HG03520 (cell line): ENCODE measurements at regions not wholly inside any gene's neighbourhood (a gene's known extent, or its start where the extent isn't known, plus 50 kb on each side); places are given as distances from the start of the nearest gene placed in this dataset.
"Not testable (repeated sequence)": the region's sequence is repeated elsewhere in the genome, so short reads cannot be mapped to it uniquely, and the experiment has no call there.

ENCODE experiments used
- ATAC-seq: cut with Tn5 transposase; IDR thresholded peaks from one replicate; pipeline ENCODE4 v1.9.1; 2021; ENCODE audit warnings: mild to moderate bottlenecking, moderate library complexity; ENCODE audit not compliant: unreplicated experiment

GRCh38 chr18:30713299-30713698 is 329.2 kb downstream of the DSC3 start:
- ATAC-seq = no peak

GRCh38 chr18:30712383-30712782 is 330.2 kb downstream of the DSC3 start:
- no peak for ATAC-seq

DNA sequence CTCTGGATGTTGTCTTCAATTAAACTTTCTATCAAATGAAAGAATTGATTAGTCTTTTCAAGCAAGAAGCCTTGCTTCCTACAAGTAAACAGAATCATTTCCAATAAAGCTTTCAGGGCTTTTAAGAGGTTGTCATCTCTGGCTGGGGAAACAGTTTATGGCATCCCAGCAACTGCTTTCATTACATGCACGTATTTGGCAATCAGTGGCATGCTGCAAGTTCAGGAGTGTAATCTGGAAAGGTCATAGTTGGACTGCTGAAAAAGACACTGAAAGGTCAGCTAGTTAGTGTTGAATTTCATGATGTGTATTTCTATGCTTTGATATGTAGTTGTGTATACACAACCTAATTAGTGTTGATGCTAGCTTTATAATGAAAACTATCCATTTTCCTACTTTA is 332.9 kb downstream of the DSC3 start:
- no peak for ATAC-seq

DNA sequence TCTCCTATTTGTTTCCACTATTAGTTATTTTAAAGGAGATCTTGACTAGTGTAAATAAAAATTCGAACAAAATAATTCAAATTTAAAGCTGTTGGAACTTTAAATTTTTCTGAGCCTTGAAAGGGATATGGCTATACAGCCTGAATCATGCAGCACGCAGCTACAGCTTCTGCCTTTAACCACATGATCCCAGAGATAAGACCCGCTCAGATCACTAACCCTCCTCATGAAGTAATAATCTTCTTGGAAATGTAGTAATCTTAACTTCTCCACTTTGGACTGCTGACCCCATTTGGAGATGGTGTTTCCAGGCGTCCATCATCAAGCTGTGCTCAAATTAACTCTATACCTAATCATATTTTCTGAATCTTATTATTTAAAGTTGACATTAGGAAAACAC is 336.6 kb downstream of the DSC3 start:
- no peak for ATAC-seq

DNA sequence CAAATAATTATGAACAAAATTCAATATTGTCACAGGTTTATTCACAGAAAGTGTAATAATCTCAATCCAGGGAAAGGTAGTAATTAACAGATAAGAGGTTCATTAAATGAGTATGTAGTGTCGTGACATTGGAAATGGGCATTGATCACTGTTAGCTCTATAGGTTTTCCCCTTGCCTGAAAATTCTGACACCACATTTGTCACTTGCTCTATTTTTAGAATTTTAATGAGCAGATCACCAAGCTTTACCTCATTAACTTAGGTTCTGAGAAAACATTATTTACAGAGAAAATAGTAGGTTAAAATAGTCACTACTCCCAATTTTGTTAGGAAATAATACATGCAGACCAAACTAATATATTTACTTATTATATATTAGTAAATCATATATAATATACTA is 344.0 kb downstream of the DSC3 start:
- no peak for ATAC-seq

DNA sequence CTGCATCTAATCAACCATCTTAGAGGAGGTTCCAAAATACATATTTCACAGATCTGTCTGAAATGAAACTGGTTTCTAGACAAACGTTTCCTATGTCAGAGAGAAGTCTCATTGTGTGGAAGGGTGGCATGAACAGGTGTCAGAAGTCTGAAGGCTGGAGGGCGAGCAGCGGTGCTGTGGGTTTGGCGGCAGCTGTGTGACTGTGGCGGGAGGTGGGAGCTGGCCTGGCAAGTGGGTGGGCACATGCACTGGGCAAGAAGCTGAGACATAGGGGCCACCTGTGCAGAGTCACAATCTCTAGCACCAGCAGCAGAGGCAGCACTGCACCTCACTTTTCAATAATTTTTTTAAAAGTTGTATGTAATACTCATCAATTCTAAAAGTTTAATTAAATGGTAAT is 346.3 kb downstream of the DSC3 start:
- ATAC-seq = no peak

GRCh38 chr18:30694773-30695172 is 347.8 kb downstream of the DSC3 start:
- ATAC-seq = no peak

DNA sequence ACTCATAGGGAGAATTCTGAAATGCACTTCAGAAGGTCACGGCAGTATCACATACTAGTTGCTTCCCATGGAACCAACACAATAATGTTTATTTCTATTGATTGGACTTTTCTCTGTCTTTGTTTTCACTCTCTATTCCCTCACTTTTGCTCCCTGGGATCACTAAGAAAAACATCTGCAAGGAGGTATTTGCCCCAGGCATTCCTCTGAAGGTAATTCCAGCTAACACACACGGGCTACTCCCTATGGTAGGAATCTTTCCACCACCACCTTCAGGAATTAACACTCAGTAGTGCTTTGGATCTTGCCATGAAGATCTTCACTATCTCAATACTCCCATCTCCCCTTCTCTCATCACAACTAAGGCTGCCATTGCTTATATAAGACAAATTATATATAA is 353.3 kb downstream of the DSC3 start:
- ATAC-seq = no peak

- ATAC-seq = no peak
Measured at GRCh38 chr18:30687501-30687900, 355.0 kb downstream of the DSC3 start.

DNA sequence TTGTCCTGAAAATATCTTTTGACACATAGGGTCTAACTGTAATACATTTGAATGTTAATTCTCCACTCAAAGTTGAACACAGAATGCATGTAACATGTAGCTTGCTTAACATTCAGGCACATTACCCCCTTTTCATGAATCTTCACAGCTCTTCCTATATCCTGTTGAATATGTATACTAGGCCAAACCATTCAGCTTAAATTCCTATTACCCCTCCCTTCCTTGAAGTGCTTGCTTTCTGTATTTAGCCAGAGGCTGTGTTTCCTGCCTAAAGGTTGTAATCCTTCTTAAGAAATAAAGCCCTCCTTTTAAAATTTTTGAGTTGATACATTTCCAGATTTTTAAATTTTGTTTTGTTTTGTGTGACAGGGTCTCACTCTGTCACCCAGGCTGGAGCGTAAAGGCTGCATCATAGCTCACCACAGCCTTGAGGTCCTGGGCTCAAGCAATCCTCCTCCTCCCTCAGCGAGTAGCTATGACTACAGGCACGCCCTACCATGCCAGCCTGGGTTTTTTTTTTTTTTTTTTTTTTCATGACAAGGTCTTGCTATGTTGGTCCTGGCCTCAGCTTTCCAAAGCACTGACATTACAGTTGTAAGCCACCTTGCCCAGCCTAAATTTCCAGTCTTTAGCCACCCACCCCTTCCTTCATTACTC is 357.6 kb downstream of the DSC3 start:
- no peak for ATAC-seq

DNA sequence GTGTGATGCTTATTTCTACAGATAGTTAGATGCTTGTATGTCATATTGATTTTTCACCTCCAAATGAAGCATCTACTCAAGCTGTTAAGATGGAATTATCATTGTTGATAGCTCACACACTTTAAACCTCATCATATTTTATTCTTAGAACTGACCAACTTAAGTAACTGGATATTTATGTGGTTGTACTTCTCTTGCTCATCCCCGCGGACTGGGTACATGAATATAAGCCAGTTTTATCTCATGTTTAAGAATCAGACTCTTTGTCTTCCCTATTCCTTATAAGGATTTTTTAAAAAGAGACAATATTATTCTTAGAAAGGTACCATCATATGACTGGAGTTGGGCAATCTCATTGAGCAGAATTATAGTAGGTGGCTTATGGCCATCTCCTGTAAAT is 358.7 kb downstream of the DSC3 start:
- no peak for ATAC-seq

DNA sequence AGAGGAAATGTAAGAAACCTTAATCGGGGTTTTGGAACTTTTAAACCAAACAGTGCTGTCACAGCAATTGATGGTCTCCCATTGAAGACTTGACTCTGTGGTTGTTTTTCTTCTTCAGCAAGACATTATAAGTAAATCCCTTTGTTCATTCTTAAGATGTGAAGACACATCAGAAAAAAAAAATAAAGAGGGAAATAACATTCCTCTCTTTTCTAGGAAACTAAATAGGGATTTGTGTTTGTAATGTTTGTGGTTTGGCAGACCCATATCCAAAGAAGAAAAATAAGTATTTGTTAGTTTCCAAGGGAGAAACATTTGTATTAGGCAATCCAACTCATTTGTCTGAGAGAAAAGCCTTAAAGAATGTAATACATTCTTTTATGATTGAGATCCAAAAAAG is 359.9 kb downstream of the DSC3 start:
- ATAC-seq = no peak

GRCh38 chr18:30679285-30679930 is 363.1 kb downstream of the DSC3 start:
- no peak for ATAC-seq

DNA sequence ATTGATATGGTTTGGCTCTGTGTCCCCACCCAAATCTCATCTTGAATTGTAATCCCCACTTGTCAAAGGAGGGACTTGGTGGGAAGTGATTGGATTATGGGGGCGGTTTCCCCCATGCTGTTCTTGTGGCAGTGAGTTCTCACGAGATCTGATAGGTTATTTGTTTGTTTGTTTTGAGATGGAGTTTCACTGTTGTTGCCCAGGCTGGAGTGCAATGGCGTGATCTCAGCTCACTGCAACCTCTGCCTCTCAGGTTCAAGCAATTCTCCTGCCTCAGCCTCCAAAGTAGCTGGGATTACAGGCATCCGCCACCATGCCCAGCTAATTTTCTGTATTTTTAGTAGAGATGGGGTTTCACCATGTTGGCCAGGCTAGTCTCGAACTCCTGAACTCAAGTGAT is 364.7 kb downstream of the DSC3 start:
- ATAC-seq = not testable (repeated sequence)

- ATAC-seq = no peak
Measured at GRCh38 chr18:30676053-30676480, 366.5 kb downstream of the DSC3 start.

DNA sequence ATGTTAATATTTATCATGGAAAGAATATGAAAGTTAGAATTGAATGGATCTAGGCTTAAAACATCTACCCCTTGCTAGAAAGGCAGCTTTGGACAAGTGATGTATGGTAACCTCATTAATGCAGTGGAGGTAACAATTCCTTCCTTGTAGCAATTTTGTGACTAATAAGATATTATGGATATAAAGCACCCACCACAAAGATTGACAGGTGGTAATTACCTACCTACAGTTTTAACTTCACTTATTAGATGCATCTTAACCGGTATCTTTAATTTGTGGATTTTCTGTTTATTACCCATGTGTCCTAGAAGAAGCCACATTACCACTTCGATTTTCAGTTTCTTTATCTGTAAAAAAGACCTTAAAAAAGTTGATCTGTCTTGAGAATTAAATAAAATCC is 367.0 kb downstream of the DSC3 start:
- ATAC-seq = no peak

GRCh38 chr18:30675072-30675471 is 367.5 kb downstream of the DSC3 start:
- ATAC-seq = no peak

DNA sequence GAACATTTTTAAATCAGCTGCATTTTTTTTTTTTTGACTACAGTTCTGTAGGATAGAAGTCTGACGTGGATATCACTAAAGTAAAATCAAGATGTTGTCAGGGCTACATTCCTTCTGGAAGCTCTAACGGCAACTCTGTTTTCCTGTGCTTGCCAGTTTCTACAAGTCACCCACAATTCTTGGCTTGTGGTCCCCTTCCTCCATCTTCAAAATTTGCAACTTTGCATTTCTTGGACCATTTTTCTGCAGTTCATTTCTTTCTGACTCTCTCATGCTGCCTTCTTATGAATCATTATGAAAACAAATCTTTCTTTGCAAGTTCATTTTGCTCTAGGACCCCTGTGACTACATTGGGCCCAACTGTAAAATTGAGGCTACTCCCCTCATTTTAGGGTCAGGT is 367.9 kb downstream of the DSC3 start:
- no peak for ATAC-seq

GRCh38 chr18:30672439-30672838 is 370.1 kb downstream of the DSC3 start:
- ATAC-seq = not testable (repeated sequence)

- ATAC-seq = no peak
Measured at GRCh38 chr18:30658306-30658705, 384.2 kb downstream of the DSC3 start.

- no peak for ATAC-seq
Measured at GRCh38 chr18:30652387-30652786, 390.2 kb downstream of the DSC3 start.

DNA sequence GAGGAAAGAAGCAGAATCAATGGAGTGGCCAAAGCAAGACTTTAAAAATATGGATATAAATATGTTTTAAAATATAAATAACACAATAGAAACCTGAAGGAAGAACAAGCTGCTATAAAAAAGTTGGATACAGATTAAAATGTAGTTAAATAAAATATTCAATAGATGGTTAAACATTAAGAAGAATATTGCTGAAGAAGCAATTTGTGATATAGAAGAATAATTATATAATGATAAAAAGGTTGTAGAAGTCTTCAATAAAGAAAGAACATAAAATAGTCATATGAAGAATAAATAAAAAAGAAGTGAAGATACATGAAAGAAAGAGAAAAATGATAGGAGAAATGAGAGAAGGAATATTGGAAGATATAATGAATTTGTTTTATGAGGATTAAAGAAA is 392.0 kb downstream of the DSC3 start:
- no peak for ATAC-seq

- ATAC-seq = no peak
Measured at GRCh38 chr18:30644158-30644557, 398.4 kb downstream of the DSC3 start.
